Lower lobe of right lung (tissue), 2 donors: ENCODE measurements at regions not wholly inside any gene's neighbourhood (a gene's known extent, or its start where the extent isn't known, plus 50 kb on each side); places are given as distances from the start of the nearest gene placed in this dataset.

Experiments used
- ATAC-seq, 2 donors: fragments of 200-7000 bp; cut with Tn5 transposase; one replicate each; pipeline ENCODE4 v1.9.1; 2020 to 2022; ENCODE audit warnings: mild to moderate bottlenecking in 2 of 2, moderate library complexity in 2 of 2
- DNase-seq: peaks from one replicate; pipeline ENCODE4 v3.0.0-alpha.2; 2020
- H3K27ac ChIP-seq: fragments of 200-600 bp; one replicate; pipeline ENCODE4 v1.8.0; 2022
- H3K27me3 ChIP-seq: fragments of 200-600 bp; one replicate; pipeline ENCODE4 v1.8.0; 2022; ENCODE audit warnings: low read depth
- H3K36me3 ChIP-seq: fragments of 200-600 bp; one replicate; pipeline ENCODE4 v1.8.0; 2022; ENCODE audit warnings: mild to moderate bottlenecking
- H3K4me1 ChIP-seq: fragments of 200-600 bp; one replicate; pipeline ENCODE4 v1.8.0; 2022
- H3K4me3 ChIP-seq: fragments of 200-600 bp; one replicate; pipeline ENCODE4 v1.8.0; 2022; ENCODE audit warnings: mild to moderate bottlenecking
- H3K9me3 ChIP-seq: fragments of 200-600 bp; one replicate; pipeline ENCODE4 v1.8.0; 2022
- CTCF ChIP-seq: fragments of 200-600 bp; IDR thresholded peaks from one replicate; pipeline ENCODE4 v1.8.0; 2022; ENCODE audit warnings: antibody characterized with exemption, mild to moderate bottlenecking
- intact Hi-C: fragments of 100-400 bp; cut with DNase I; formaldehyde crosslinking; loops from one replicate; pipeline ENCODE4 v1.11.0; 2022
- donor health status: DM: no; HTN: yes; CAD: no; lungs with severe emphysema.

DNA sequence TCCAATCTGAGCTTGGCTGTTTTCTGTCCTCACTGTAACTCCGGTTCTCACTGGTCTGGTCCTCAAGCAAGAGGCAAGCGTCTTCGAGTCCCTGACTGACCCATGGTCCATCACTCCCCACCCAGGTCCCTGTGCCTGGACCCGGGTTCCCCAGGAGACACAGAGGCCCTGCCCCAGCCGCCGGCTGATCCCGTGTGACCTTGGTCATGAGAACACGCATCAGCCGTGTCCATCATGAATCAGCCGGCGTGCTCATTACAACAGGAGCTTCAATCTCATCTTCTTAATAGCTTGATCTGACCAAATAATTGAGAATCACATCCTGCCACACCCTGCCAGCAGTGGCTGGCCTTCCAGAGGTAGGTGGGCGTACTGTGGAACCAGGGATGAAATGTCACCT is 545.1 kb downstream of the BRD1 start:
- H3K27ac ChIP-seq = no peak overlapping the region
- no peak for TF ChIP-seq CTCF
- H3K36me3 ChIP-seq = no peaks in the 10 kb centered on the region
- H3K4me1 ChIP-seq = no peaks in the 10 kb centered on the region
- no peak overlapping the region for H3K4me3 ChIP-seq
- DNase-seq (no peak), ATAC-seq (no peak)
- H3K9me3 ChIP-seq = no peaks in the 10 kb centered on the region
- H3K27me3 ChIP-seq = peaks cover 57% of the 10 kb centered on the region
- intact Hi-C loops = no loop called here

- DNase-seq (no peak), ATAC-seq (no peak)
- Histone ChIP-seq H3K27ac (no peak overlapping the region), H3K4me3 (no peak overlapping the region), H3K4me1 (no peaks in the 10 kb centered on the region), H3K36me3 (no peaks in the 10 kb centered on the region), H3K9me3 (no peaks in the 10 kb centered on the region), H3K27me3 (peaks cover 56% of the 10 kb centered on the region)
- TF ChIP-seq CTCF = no peak
- intact Hi-C loops = no loop called here
Measured at GRCh38 chr22:49281467-49282340, 546.0 kb downstream of the BRD1 start.

GRCh38 chr22:49278340-49278739 is 549.3 kb downstream of the BRD1 start:
- ATAC-seq (no peak), DNase-seq (no peak)
- no peaks in the 10 kb centered on the region for H3K9me3 ChIP-seq
- intact Hi-C loops = no loop called here
- H3K4me3 ChIP-seq = no peak overlapping the region
- H3K27me3 ChIP-seq = peaks cover 30% of the 10 kb centered on the region
- H3K4me1 ChIP-seq = no peaks in the 10 kb centered on the region
- no peak for TF ChIP-seq CTCF
- H3K36me3 ChIP-seq = no peaks in the 10 kb centered on the region
- H3K27ac ChIP-seq = no peak overlapping the region

DNA sequence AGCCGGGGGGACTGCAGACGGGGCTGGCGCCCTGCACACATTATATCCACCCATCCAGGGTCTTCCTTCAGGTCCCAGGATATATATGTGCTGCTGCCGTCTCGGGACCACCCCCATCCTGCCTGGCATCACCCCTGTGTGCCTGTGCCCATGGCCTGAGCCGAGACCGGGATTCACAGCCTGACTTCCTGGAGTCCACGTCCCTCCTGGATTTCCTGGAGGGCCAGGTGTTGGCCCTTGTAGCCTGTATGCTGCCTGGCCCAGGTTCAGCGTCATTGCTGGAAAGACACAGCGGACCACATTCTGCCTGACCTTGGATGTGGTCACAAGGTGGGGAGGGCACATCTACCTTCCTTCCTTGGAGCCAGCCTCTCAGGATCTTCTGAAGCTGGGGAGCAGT is 551.1 kb downstream of the BRD1 start:
- DNase-seq (no peak), ATAC-seq (no peak)
- intact Hi-C loops = no loop called here

DNA sequence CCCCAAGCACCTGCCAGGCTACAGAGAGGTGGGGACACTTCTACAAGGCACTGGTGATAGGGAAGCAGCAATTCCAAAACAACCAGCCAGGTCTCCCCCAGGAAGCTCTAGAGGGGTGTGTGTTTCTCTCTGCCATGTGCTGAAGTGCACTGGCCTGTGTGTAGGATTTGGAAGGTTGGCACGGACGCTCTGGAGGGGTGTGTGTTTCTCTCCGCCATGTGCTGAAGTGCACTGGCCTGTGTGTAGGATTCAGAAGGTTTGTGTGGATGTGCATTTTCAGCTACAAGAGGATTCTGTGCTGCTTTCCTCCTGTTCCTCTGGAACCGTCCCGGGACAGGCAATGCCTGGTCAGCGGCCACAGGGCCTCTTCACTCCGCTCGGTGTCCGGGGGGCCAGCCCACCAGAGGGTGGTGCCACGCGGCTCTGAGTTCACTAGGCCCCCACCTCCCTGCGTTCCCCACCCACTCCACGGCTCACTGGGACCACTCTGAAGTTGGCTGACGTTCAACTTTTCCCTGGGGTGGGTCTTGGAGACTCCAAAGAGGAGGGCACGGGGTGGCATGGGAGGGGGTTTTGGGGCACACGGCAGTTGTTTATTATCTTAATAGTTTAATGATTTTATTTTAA is 552.8 kb downstream of the BRD1 start:
- H3K4me3 ChIP-seq = no peak overlapping the region
- H3K27ac ChIP-seq = no peak overlapping the region
- no peaks in the 10 kb centered on the region for H3K36me3 ChIP-seq
- DNase-seq (no peak), ATAC-seq (no peak)
- intact Hi-C loops = no loop called here
- no peaks in the 10 kb centered on the region for H3K9me3 ChIP-seq
- TF ChIP-seq CTCF = no peak
- H3K4me1 ChIP-seq = no peaks in the 10 kb centered on the region
- peaks cover 16% of the 10 kb centered on the region for H3K27me3 ChIP-seq

More for the DNA sequence above, 551.1 kb downstream of the BRD1 start:
- H3K36me3 ChIP-seq = no peaks in the 10 kb centered on the region
- H3K27ac ChIP-seq = no peak overlapping the region
- no peak for TF ChIP-seq CTCF
- no peaks in the 10 kb centered on the region for H3K4me1 ChIP-seq
- H3K27me3 ChIP-seq = peaks cover 14% of the 10 kb centered on the region
- no peaks in the 10 kb centered on the region for H3K9me3 ChIP-seq
- no peak overlapping the region for H3K4me3 ChIP-seq
